ENCODE measurements at regions not wholly inside any gene's neighbourhood (a gene's known extent, or its start where the extent isn't known, plus 50 kb on each side); places are given as distances from the start of the nearest gene placed in this dataset.

- peak; percentile 60 for DNase-seq
These were observed 426.8 kb upstream of the CADM1 start for GRCh38 chr11:115930886-115931547.

DNA sequence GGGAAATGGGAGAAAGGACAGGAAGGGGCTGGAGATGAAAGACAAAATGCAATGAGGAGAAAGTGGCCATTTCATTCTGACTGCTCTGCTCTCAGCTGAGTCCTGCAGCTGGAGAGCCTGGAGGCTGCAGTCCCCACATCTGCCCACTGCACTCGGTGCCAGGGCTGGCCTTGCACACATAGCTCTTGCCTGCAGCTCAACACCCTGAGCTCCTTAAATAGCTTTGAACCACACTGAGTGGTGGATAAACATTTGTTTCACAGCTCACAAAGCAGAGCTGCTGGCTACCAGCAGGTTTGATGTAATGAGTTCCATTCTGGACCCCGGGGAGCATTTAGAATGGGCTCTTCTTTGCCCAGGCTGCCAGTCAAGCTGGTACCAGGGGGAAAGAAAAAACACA is 426.1 kb upstream of the CADM1 start:
- DNase-seq: no peak

DNA sequence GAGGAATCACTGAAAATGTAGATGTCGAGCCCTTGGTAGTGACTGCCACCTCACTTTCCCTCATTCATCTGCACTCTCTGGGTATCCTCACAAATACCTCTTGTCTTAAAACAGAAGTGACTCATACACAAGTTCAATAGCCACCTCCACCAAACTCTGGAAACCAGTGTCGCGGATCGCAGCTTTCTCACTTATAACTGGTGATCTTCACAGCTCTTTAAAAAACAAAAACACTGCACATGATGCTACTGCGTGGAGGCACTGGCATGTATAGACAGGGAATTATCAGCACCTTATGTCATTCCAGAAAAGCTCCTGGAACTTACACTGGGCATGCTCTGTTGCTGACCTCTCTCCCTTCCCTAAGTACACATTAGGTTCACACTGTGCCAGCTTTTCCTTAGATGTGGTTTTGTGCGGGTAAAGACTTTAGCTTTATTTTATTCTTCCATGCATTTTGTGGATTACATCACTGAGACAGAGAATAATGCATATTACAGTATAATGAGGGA is 425.5 kb upstream of the CADM1 start:
- DNase-seq: no peak

GRCh38 chr11:115928811-115929210 is 424.6 kb upstream of the CADM1 start:
- DNase-seq: no peak

- DNase-seq: no peak
These were observed 423.7 kb upstream of the CADM1 start for GRCh38 chr11:115927823-115928329.

DNA sequence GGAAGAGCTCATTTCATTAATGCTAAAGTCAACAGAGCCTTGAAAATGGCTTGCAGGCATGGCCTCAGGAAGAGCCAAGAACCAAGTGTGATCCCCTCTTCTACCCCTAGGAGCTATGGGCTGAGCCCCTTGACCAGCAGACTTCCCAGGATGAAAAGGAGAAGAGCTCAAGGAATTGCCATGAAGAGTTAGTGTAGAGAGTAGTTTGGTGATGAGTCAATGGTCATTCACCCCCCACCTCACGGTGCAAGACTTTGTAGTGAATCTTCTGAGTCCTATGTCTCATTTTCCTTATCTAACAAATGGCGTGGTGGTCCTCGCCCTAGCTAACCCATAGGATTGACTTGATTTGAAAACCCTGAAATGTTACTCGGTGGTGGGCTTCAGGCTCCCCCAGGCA is 422.4 kb upstream of the CADM1 start:
- DNase-seq: peak; percentile 45

GRCh38 chr11:115926138-115926537 is 421.9 kb upstream of the CADM1 start:
- peak; percentile 41 for DNase-seq

GRCh38 chr11:115925568-115926090 is 421.4 kb upstream of the CADM1 start:
- peak; percentile 68 for DNase-seq

- peak; percentile 98 for DNase-seq
These were observed 420.7 kb upstream of the CADM1 start for GRCh38 chr11:115924744-115925567.

- no peak for DNase-seq
These were observed 418.7 kb upstream of the CADM1 start for GRCh38 chr11:115922876-115923275.

GRCh38 chr11:115921986-115922385 is 417.8 kb upstream of the CADM1 start:
- no peak for DNase-seq

DNA sequence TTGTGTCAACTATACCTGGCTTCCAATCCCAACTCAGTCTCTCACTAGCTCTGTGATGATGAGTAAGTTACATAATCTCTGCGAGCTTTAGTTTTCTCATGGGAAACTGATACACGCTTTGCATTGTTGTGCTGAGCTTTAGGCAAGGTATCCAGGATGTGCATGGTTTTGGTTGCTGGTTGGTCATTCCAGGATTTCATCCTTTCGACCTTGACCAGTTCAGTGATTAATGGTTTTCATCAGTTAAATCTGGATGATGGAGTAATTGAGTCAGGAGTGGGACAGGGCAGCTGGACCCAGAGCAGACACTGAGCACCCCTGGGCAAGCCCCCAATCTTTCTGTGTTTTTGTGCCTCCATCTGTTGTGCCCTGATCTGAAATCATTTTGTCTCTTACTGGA is 417.3 kb upstream of the CADM1 start:
- DNase-seq: no peak

DNA sequence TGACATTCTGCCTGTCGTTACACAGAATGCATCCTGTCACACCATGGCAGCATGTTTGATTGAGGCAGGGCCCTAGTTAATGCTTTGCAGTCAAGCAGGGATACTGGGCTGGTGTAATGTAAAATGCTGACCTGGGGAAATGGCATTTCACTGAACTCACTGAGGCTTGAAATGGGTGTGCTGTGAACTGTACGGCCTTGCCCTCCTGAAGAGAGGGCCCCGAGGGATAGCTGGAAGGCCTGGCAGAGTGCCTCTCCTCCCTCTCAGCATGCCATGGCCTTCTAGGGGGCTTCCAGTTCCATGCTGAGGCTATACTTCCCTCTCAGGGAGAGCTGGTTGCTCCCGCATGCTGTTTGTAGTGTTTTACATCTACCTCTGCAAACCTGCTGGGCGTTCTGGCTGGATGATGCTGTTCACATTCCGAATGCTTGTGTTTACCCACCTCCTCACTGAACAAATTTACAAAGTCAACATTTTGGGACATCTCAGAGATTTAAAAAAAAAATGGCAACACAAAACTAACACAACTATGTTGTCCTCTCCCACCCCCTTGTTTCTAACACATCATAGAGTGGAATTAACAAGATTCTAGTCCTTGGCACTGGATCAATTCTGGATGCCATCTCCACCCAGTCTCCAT is 416.7 kb upstream of the CADM1 start:
- no peak for DNase-seq

DNA sequence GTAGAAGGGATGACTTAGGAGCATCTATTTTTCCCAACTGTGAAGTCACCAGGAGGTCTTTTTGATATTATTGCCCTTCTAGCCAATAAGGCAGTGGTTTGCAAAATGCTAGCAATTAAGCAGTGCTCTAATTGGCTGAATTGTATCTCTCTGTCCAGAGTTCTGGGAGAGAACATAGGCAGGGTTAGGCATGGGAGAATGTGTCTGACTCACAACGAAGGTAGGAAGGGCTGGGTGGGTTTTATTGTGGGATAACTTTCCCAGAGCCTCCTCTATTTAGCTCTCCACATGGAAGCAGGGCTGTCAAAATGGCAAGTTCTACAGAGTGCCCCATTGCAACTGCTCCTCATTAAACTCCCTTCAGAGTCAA is 415.9 kb upstream of the CADM1 start:
- no peak for DNase-seq

- DNase-seq: peak; percentile 88
These were observed 415.3 kb upstream of the CADM1 start for GRCh38 chr11:115919341-115920091.

GRCh38 chr11:115918576-115918975 is 414.4 kb upstream of the CADM1 start:
- DNase-seq: no peak

DNA sequence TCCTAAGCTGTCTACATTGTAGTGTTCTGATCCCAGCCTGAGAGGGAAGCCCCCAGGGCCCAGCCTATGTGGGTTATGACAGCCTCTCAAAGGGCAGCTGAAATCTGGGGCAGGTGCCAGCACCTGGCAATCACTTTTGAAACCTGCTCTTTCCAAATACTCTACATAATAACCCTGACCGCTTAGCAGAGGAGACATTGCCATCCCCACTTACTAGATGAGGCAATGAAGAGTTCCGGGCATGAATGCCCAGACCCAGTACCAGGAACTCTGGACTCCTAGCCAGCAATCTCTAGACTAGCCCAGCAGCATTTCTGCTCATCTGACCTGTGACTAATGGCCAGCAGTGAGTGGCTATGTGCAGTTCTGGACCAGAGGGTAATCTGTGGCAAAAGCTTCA is 412.4 kb upstream of the CADM1 start:
- DNase-seq: peak; percentile 36

DNA sequence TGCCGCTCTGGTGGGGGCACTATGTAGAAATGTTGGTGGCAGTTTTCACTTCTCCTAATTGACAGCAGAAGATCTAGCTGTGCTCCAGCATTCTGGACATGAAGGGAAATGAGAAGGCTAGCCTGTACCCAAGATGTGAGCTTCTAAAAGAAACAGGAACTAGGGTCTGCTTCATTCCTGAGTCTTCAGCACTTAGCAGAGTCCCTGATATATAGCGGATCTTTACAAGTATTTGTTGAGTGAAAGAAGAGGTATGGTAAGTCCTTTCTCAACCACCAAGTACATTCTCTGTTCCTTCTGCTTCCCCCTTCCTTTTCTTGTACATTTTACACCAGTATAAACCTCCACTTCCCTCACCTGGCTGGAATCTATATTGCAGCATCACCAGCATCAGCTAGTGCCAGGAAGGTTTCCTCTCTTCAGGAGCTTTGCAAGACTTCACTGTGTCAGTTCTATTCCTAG is 408.3 kb upstream of the CADM1 start:
- DNase-seq: peak; percentile 82

- no peak for DNase-seq
These were observed 407.6 kb upstream of the CADM1 start for GRCh38 chr11:115911613-115912346.

- DNase-seq: no peak
These were observed 406.2 kb upstream of the CADM1 start for GRCh38 chr11:115910379-115910778.

DNA sequence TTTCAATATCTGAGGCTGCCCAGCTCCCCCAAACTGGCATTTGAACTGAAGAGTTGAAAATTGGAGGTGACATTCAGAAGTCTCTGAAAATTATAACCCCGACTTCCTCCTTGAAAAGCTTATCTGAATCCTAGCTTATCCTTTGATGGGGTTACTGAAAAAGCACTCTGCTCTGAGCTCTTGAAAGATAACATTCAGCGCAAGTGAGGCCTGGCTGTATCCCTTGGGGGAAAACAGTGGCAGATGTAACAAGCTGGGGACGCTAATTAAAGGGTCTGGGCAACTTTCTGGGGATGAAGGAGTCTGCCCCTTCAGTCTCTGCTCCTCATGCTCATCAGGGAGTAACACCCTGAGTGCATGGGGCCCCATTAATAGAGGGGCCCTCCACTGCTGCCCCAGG is 402.0 kb upstream of the CADM1 start:
- no peak for DNase-seq
